DOHH2 (cell line): ENCODE measurements at regions not wholly inside any gene's neighbourhood (a gene's known extent, or its start where the extent isn't known, plus 50 kb on each side); places are given as distances from the start of the nearest gene placed in this dataset.

Source experiments
- H3F3A ChIP-seq: fragments of 200-600 bp; sonication (generic), shearing (Covaris generic); 2 replicates; pipeline ENCODE4 v1.6.0; 2016; ENCODE audit warnings: antibody characterized with exemption, mild to moderate bottlenecking; ENCODE audit not compliant: control insufficient read depth, insufficient read depth
- H3K27ac ChIP-seq: fragments of 200-600 bp; sonication (generic); 2 replicates; pipeline ENCODE4 v1.5.1; 2014; ENCODE audit warnings: low read depth, mild to moderate bottlenecking, low read length, moderate library complexity
- H3K27me3 ChIP-seq: fragments of 200-600 bp; sonication (generic); 2 replicates; pipeline ENCODE4 v1.6.1; 2014; ENCODE audit warnings: mild to moderate bottlenecking, low read length, mixed read lengths; ENCODE audit not compliant: control insufficient read depth
- H3K36me3 ChIP-seq: fragments of 200-600 bp; sonication (generic); 2 replicates; pipeline ENCODE4 v1.6.1; 2014; ENCODE audit warnings: mild to moderate bottlenecking, low read length, moderate library complexity, mixed read lengths; ENCODE audit not compliant: control insufficient read depth
- H3K4me1 ChIP-seq: fragments of 200-600 bp; sonication (generic); 2 replicates; pipeline ENCODE4 v1.6.1; 2014; ENCODE audit warnings: mild to moderate bottlenecking, low read length, mixed read lengths; ENCODE audit not compliant: control insufficient read depth
- H3K4me2 ChIP-seq: fragments of 200-600 bp; sonication (generic); 2 replicates; pipeline ENCODE4 v1.6.0; 2014; ENCODE audit warnings: mild to moderate bottlenecking, low read length, moderate library complexity
- H3K4me3 ChIP-seq: fragments of 200-600 bp; sonication (generic); 2 replicates; pipeline ENCODE4 v1.5.1; 2014; ENCODE audit warnings: mild to moderate bottlenecking, low read length, mixed read lengths
- H3K79me2 ChIP-seq: fragments of 200-600 bp; sonication (generic); 2 replicates; pipeline ENCODE4 v1.6.1; 2014; ENCODE audit warnings: mild to moderate bottlenecking, low read length, mixed read lengths; ENCODE audit not compliant: control insufficient read depth
- H3K9me2 ChIP-seq: fragments of 200-600 bp; sonication (generic); replicated peaks from 2 replicates; pipeline ENCODE4 v1.6.1; 2014; ENCODE audit warnings: mild to moderate bottlenecking, low read length, mixed read lengths; ENCODE audit not compliant: control insufficient read depth
- H3K9me3 ChIP-seq: fragments of 200-600 bp; sonication (generic); 2 replicates; pipeline ENCODE4 v1.6.1; 2014; ENCODE audit warnings: antibody characterized with exemption, low read length, mixed read lengths; ENCODE audit not compliant: control insufficient read depth, insufficient read depth
- H4K20me1 ChIP-seq: fragments of 200-600 bp; sonication (generic); 2 replicates; pipeline ENCODE4 v1.6.0; 2014; ENCODE audit warnings: low read depth, mild to moderate bottlenecking, antibody characterized with exemption, low read length, moderate library complexity; ENCODE audit not compliant: control insufficient read depth, insufficient read depth
- EZH2phosphoT487 ChIP-seq: fragments of 200-600 bp; sonication (generic); IDR thresholded peaks from 2 replicates; pipeline ENCODE4 v1.6.1; 2017; ENCODE audit warnings: borderline replicate concordance, mild to moderate bottlenecking, antibody characterized with exemption, low read length, moderate library complexity, mixed read lengths
- TF ChIP-seq, protein P1 (sequence below): fragments of 200-600 bp; sonication (generic); IDR thresholded peaks from one replicate; pipeline ENCODE4 v1.5.1; 2014; ENCODE audit warnings: antibody characterized with exemption, mild to moderate bottlenecking, low read depth, low read length; ENCODE audit not compliant: poor library complexity, severe bottlenecking

DNA sequence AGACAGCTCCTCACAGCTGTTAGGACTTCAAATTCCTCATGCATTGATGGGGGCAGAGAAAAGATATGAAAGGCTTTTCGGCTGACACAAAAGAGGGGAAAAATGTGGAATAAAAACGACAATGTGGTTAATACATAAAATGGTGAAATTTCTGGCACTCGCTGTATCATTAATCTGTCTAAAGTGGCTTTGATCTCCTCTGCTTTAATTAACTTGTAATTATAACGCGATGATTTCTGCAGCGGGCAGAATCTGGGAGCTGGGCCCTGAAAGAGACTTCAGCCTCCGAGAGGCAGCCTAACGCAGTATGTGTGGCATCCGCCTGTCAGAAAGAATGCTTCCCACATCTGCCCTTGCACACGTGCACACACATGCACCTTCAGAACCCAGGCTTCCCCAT lies 144.1 kb upstream of the IGSF21 start:
- Histone ChIP-seq H3K4me1 (no peaks in the 10 kb centered on the region; the same call in 1 of the 2 replicates), H3K27ac (no peak overlapping the region), H3K4me2 (no peak overlapping the region), H3K4me3 (no peak overlapping the region), H3K27me3 (no peaks in the 10 kb centered on the region), H3K79me2 (no peaks in the 10 kb centered on the region), H3K9me3 (no peaks in the 10 kb centered on the region), H3F3A (no peaks in the 10 kb centered on the region), H3K9me2 (no peaks in the 10 kb centered on the region), H3K36me3 (no peaks in the 10 kb centered on the region), H4K20me1 (no peaks in the 10 kb centered on the region)
- TF ChIP-seq, protein P1, sequence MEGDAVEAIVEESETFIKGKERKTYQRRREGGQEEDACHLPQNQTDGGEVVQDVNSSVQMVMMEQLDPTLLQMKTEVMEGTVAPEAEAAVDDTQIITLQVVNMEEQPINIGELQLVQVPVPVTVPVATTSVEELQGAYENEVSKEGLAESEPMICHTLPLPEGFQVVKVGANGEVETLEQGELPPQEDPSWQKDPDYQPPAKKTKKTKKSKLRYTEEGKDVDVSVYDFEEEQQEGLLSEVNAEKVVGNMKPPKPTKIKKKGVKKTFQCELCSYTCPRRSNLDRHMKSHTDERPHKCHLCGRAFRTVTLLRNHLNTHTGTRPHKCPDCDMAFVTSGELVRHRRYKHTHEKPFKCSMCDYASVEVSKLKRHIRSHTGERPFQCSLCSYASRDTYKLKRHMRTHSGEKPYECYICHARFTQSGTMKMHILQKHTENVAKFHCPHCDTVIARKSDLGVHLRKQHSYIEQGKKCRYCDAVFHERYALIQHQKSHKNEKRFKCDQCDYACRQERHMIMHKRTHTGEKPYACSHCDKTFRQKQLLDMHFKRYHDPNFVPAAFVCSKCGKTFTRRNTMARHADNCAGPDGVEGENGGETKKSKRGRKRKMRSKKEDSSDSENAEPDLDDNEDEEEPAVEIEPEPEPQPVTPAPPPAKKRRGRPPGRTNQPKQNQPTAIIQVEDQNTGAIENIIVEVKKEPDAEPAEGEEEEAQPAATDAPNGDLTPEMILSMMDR, result no peak
- TF ChIP-seq EZH2phosphoT487, result no peak

DNA sequence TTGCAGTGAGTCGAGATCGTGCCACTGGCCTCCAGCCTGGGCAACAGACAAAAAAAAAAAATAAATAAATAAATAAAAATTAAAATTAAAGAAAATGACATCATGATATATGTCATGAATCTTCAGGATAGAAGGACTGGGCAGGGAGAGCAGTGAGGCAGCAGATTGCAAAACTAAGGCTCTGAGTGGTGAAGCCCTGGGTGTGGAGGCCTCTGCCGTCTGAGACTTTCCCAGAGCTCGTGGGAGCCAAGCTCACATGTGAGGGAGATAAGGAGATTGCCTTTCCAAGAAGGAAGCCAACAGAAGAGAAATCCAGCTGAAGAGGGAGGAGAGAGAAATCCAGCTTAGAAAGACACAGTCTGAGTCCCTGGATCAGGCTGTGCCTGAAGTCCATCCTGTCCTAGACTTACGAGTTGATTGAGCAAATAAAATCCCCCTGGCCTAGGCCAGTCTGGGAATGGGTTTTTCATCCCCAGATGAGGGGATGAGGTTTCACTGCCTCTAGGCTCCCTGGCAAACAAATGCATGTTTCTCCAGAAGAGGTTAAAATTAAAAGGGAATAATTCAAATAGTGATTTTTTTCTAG lies 142.0 kb upstream of the IGSF21 start:
- no peak for TF ChIP-seq EZH2phosphoT487
- TF ChIP-seq, protein P1, result no peak

DNA sequence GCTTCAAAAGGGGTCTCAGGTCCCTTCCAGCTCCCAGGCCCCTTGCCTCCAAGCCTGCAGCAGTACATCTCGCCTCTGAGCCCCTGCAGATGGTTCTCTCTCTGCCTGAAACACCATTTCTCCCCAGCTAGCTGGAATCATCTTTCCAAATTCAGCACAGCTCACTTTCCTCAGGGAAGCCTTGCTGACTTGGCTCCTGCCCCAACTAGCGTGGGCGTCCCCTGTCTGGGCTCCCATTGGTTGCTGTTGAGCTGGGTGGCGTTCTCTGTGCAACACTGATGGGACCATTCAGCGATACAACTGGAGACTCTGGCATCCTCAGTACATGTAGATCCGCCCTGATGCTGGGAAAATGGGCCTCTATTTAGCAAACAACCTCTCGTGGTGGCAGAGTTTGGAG lies 141.3 kb upstream of the IGSF21 start:
- Histone ChIP-seq H4K20me1 (no peaks in the 10 kb centered on the region), H3K4me1 (peaks cover 3% of the 10 kb centered on the region), H3K4me3 (no peak overlapping the region), H3K27ac (no peak overlapping the region), H3K9me3 (no peaks in the 10 kb centered on the region), H3K4me2 (no peak overlapping the region), H3K9me2 (no peaks in the 10 kb centered on the region), H3K27me3 (no peaks in the 10 kb centered on the region), H3K79me2 (no peaks in the 10 kb centered on the region), H3F3A (no peaks in the 10 kb centered on the region), H3K36me3 (no peaks in the 10 kb centered on the region)
- no peak for TF ChIP-seq EZH2phosphoT487
- TF ChIP-seq, protein P1, result no peak

More for the DNA sequence above, 142.0 kb upstream of the IGSF21 start:
- no peaks in the 10 kb centered on the region for H3K79me2 ChIP-seq
- no peak overlapping the region for H3K4me3 ChIP-seq
- H3K9me2 ChIP-seq, result no peaks in the 10 kb centered on the region
- no peak overlapping the region for H3K4me2 ChIP-seq
- peaks cover under 1% of the 10 kb centered on the region; the same call in 1 of the 2 replicates for H3K4me1 ChIP-seq
- H3F3A ChIP-seq, result no peaks in the 10 kb centered on the region
- no peak overlapping the region for H3K27ac ChIP-seq
- no peaks in the 10 kb centered on the region for H3K27me3 ChIP-seq
- no peaks in the 10 kb centered on the region for H3K9me3 ChIP-seq
- H4K20me1 ChIP-seq, result no peaks in the 10 kb centered on the region
- H3K36me3 ChIP-seq, result no peaks in the 10 kb centered on the region
